Astrocyte (in vitro differentiated cells and primary cell): ENCODE measurements at regions not wholly inside any gene's neighbourhood (a gene's known extent, or its start where the extent isn't known, plus 50 kb on each side); places are given as distances from the start of the nearest gene placed in this dataset.
"Not testable (repeated sequence)": the region's sequence is repeated elsewhere in the genome, so short reads cannot be mapped to it uniquely, and the experiment has no call there.

Source experiments
- DNase-seq: peaks from one replicate; pipeline ENCODE4 v3.0.0-alpha.2; 2010; ENCODE audit warnings: low read depth
- FAIRE-seq: peaks from 2 replicates; lab custom pipeline; 2011; peaks lifted over from hg19 to GRCh38; lab: Jason Lieb, UNC
- H2AFZ ChIP-seq: 2 replicates; pipeline ENCODE4 v1.6.0; 2012; ENCODE audit warnings: low read depth, low read length, inconsistent platforms
- H3K27ac ChIP-seq: 2 replicates; pipeline ENCODE4 v1.5.1; 2011; ENCODE audit warnings: low read depth, low read length, inconsistent platforms
- H3K27me3 ChIP-seq: 2 replicates; pipeline ENCODE4 v1.6.0; 2011; ENCODE audit warnings: low read length, inconsistent platforms; ENCODE audit not compliant: insufficient read depth
- H3K36me3 ChIP-seq: 2 replicates; pipeline ENCODE4 v1.5.1; 2011; ENCODE audit warnings: low read length, inconsistent platforms; ENCODE audit not compliant: insufficient read depth
- H3K4me1 ChIP-seq: 2 replicates; pipeline ENCODE4 v1.5.1; 2011; ENCODE audit warnings: low read length, inconsistent platforms; ENCODE audit not compliant: insufficient read depth
- H3K4me2 ChIP-seq: 2 replicates; pipeline ENCODE4 v1.6.0; 2012; ENCODE audit warnings: low read length, inconsistent platforms
- H3K4me3 ChIP-seq: 2 replicates; pipeline ENCODE4 v1.5.1; 2011; ENCODE audit warnings: low read depth, mild to moderate bottlenecking, low read length, inconsistent platforms; ENCODE audit not compliant: insufficient read depth
- H3K79me2 ChIP-seq: 2 replicates; pipeline ENCODE4 v1.6.0; 2012; ENCODE audit warnings: mild to moderate bottlenecking, low read length, inconsistent platforms; ENCODE audit not compliant: insufficient read depth
- H3K9ac ChIP-seq: 2 replicates; pipeline ENCODE4 v1.6.0; 2012; ENCODE audit warnings: mild to moderate bottlenecking, low read length, inconsistent platforms
- H3K9me3 ChIP-seq: 2 replicates; pipeline ENCODE4 v1.5.1; 2012; ENCODE audit warnings: low read depth, mild to moderate bottlenecking, low read length, inconsistent platforms; ENCODE audit not compliant: insufficient read depth
- H4K20me1 ChIP-seq: 2 replicates; pipeline ENCODE4 v1.6.0; 2012; ENCODE audit warnings: low read length, inconsistent platforms; ENCODE audit not compliant: insufficient read depth
- H3K27ac Mint-ChIP-seq: one replicate; pipeline ENCODE4 v1.8.0; 2021; ENCODE audit warnings: mild to moderate bottlenecking, mixed read lengths; ENCODE audit not compliant: unreplicated experiment
- H3K27me3 Mint-ChIP-seq: one replicate; pipeline ENCODE4 v1.8.0; 2021; ENCODE audit warnings: low read depth, mixed read lengths; ENCODE audit not compliant: unreplicated experiment
- H3K36me3 Mint-ChIP-seq: one replicate; pipeline ENCODE4 v1.8.0; 2021; ENCODE audit warnings: low read depth, mixed read lengths; ENCODE audit not compliant: unreplicated experiment
- H3K4me1 Mint-ChIP-seq: one replicate; pipeline ENCODE4 v1.8.0; 2021; ENCODE audit warnings: low read depth, mixed read lengths; ENCODE audit not compliant: unreplicated experiment
- H3K4me3 Mint-ChIP-seq: one replicate; pipeline ENCODE4 v1.8.0; 2021; ENCODE audit warnings: mild to moderate bottlenecking, moderate library complexity, mixed read lengths; ENCODE audit not compliant: unreplicated experiment
- H3K9me3 Mint-ChIP-seq: one replicate; pipeline ENCODE4 v1.8.0; 2021; ENCODE audit warnings: mild to moderate bottlenecking, mixed read lengths; ENCODE audit not compliant: unreplicated experiment
- EZH2 ChIP-seq: IDR thresholded peaks from 2 replicates; pipeline ENCODE4 v1.6.1; 2012; ENCODE audit warnings: mild to moderate bottlenecking, low read length, inconsistent platforms; ENCODE audit not compliant: insufficient read depth
- TF ChIP-seq, protein P1 (sequence below): IDR thresholded peaks from 2 replicates; pipeline ENCODE4 v1.5.1; 2011; ENCODE audit warnings: low read depth, mild to moderate bottlenecking, inconsistent platforms, low read length, moderate library complexity; ENCODE audit not compliant: insufficient read depth

DNA sequence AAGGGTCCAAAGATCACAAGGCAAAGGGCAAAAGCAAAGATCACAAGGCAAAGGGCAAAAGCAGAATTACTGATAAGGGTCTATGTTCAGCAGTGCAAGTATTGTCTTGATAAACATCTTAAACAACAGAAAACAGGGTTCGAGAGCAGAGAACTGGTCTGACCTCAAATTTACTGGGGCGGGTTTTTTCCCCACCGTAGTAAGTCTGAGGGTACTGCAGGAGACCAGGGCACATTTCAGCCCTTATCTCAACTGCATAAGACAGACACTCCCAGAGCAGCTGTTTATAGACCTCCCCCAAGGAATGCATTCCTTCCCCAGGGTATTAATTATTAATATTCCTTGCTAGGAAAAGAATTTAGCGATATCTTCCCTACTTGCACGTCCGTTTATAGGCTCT, 61.3 kb downstream of the ZNF860 start:
- H3K27ac ChIP-seq, H3K4me3 Mint-ChIP-seq, H4K20me1 ChIP-seq, H3K27me3 Mint-ChIP-seq, H3K27me3 ChIP-seq, H3K9me3 ChIP-seq, H3K79me2 ChIP-seq, H3K27ac Mint-ChIP-seq, H3K4me1 ChIP-seq, FAIRE-seq, H3K36me3 ChIP-seq, DNase-seq, H3K9ac ChIP-seq, H3K36me3 Mint-ChIP-seq, H3K4me3 ChIP-seq, H3K4me2 ChIP-seq, H2AFZ ChIP-seq: not testable (repeated sequence)
- Mint-ChIP-seq H3K4me1 (peaks cover 10% of the 10 kb centered on the region), H3K9me3 (peaks cover 21% of the 10 kb centered on the region)

DNA sequence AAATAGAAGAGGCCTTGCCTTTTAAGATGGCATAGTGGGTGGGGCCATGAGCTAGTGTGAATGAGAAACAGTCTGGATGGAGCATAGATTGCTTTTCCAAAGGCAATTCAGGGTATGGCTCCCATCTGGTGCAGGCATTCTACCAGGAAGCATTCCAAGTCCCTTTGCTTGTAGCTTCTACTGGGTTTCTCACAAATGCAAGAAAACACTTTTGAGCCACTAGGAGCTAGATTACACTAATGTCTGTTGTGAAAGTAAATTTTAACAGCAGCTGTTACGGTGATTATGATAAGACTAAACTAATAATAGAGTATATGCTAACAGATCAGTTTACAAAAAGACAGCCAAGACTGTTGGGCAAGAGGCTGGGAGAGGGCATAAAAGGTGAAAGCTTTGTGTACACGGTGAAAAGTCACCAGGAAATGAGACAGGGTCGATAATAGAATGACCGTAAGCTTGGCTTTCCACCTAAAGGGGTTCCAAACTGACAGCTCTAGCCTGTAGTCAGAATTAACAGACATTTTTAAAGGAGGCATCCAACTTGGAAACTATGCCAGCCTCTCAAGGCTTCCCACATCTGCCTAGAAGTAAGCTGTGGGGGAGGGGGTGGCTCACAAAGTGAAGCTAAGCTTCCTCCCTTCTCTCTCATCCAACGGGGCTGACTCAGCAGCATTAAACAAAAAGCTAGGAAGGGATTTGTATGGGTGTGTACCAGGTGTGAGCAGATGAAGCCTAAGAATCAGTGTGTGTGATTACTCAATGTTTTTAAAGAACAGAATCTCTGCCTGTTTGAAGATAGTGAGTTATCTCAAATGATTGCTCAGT, 61.1 kb upstream of the GPD1L start:
- Histone ChIP-seq H4K20me1 (no peaks in the 10 kb centered on the region), H3K27me3 (no peaks in the 10 kb centered on the region), H3K4me1 (no peaks in the 10 kb centered on the region), H3K36me3 (no peaks in the 10 kb centered on the region), H3K79me2 (no peaks in the 10 kb centered on the region), H3K9me3 (peaks cover 4% of the 10 kb centered on the region), H2AFZ (peak overlapping the region; percentile 48), H3K4me2 (peak overlapping the region; percentile 33), H3K27ac (no peak overlapping the region), H3K9ac (no peak overlapping the region), H3K4me3 (no peak overlapping the region)
- Mint-ChIP-seq H3K4me1 (peaks cover 8% of the 10 kb centered on the region), H3K9me3 (peaks cover 23% of the 10 kb centered on the region), H3K4me3 (no peak overlapping the region), H3K36me3 (no peaks in the 10 kb centered on the region), H3K27ac (no peak overlapping the region), H3K27me3 (peaks cover 2% of the 10 kb centered on the region)
- no peak for FAIRE-seq
- no peak for TF ChIP-seq EZH2
- TF ChIP-seq, protein P1, sequence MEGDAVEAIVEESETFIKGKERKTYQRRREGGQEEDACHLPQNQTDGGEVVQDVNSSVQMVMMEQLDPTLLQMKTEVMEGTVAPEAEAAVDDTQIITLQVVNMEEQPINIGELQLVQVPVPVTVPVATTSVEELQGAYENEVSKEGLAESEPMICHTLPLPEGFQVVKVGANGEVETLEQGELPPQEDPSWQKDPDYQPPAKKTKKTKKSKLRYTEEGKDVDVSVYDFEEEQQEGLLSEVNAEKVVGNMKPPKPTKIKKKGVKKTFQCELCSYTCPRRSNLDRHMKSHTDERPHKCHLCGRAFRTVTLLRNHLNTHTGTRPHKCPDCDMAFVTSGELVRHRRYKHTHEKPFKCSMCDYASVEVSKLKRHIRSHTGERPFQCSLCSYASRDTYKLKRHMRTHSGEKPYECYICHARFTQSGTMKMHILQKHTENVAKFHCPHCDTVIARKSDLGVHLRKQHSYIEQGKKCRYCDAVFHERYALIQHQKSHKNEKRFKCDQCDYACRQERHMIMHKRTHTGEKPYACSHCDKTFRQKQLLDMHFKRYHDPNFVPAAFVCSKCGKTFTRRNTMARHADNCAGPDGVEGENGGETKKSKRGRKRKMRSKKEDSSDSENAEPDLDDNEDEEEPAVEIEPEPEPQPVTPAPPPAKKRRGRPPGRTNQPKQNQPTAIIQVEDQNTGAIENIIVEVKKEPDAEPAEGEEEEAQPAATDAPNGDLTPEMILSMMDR: no peak
- peak; percentile 76 for DNase-seq

DNA sequence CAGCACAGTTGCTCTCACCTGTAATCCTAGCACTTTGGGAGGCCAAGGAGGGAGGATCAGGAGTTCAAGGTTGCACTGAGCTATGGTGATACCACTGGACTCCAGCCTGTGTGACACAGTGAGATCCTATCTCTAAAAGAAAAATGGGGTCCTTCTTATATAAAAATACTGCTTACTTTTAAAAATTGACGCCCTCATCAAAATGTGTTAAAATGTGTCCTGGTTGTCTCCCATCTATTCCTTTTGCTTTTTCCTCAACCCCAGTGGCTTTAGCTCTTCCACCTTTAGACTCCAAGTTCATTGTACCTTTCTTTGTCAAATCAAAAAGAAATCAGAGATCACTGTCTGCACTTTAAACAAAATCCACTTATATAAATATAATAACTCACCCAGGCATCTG, 60.3 kb upstream of the GPD1L start:
- Histone ChIP-seq H3K27me3 (no peaks in the 10 kb centered on the region), H3K9me3 (peaks cover 4% of the 10 kb centered on the region), H3K79me2 (no peaks in the 10 kb centered on the region), H2AFZ (no peak overlapping the region), H3K4me3 (no peak overlapping the region), H3K36me3 (no peaks in the 10 kb centered on the region), H3K4me2 (no peak overlapping the region), H3K9ac (no peak overlapping the region), H4K20me1 (no peaks in the 10 kb centered on the region), H3K4me1 (no peaks in the 10 kb centered on the region), H3K27ac (no peak overlapping the region)
- Mint-ChIP-seq H3K4me1 (peaks cover 8% of the 10 kb centered on the region), H3K4me3 (no peak overlapping the region), H3K36me3 (no peaks in the 10 kb centered on the region), H3K27ac (no peak overlapping the region), H3K27me3 (peaks cover 2% of the 10 kb centered on the region), H3K9me3 (peaks cover 22% of the 10 kb centered on the region)
- DNase-seq (no peak), FAIRE-seq (no peak)
- TF ChIP-seq, protein P1: no peak
- no peak for TF ChIP-seq EZH2
